ENCODE measurements at regions not wholly inside any gene's neighbourhood (a gene's known extent, or its start where the extent isn't known, plus 50 kb on each side); places are given as distances from the start of the nearest gene placed in this dataset.

- H3K4me3 ChIP-seq (ENCODE audit: low read depth, low read length) = no peak overlapping the region
- H3K4me1 ChIP-seq (ENCODE audit: control insufficient read depth, insufficient read depth, low read length, poor library complexity, severe bottlenecking) = no peaks in the 10 kb centered on the region
- H3K36me3 ChIP-seq (ENCODE audit: control insufficient read depth, insufficient read depth, low read length) = no peaks in the 10 kb centered on the region
- H3K9me3 ChIP-seq (ENCODE audit: control insufficient read depth in 2 of 2, low read length in 2 of 2) = peaks cover 0 to 2% of the 10 kb centered on the region in 2 experiments
- Mint-ChIP-seq H3K27ac (no peak overlapping the region), H3K9me3 (peaks cover 0 to 13% (median 2%) of the 10 kb centered on the region in 7 donors), H3K36me3 (no peaks in the 10 kb centered on the region), H3K4me1 (no peaks in the 10 kb centered on the region), H3K27me3 (no peaks in the 10 kb centered on the region), H3K4me3 (no peak overlapping the region)
- DNase-seq = no peak
- no peak overlapping the region for H3K27ac ChIP-seq (ENCODE audit: insufficient read depth, low read length, poor library complexity, severe bottlenecking)
- H3K27me3 ChIP-seq (ENCODE audit: control insufficient read depth, insufficient read depth, low read length) = no peaks in the 10 kb centered on the region
- no peak for ATAC-seq (ENCODE audit: low read depth in 2 of 2)
These were observed 657.1 kb upstream of the BOD1L1 start for GRCh38 chr4:14284578-14284977.

- Histone ChIP-seq H3K9me3 (ENCODE audit: control insufficient read depth in 2 of 2, low read length in 2 of 2) (peaks cover 0 to 2% of the 10 kb centered on the region in 2 experiments), H3K36me3 (ENCODE audit: control insufficient read depth, insufficient read depth, low read length) (no peaks in the 10 kb centered on the region), H3K4me3 (ENCODE audit: low read depth, low read length) (no peak overlapping the region), H3K4me1 (ENCODE audit: control insufficient read depth, insufficient read depth, low read length, poor library complexity, severe bottlenecking) (no peaks in the 10 kb centered on the region), H3K27ac (ENCODE audit: insufficient read depth, low read length, poor library complexity, severe bottlenecking) (no peak overlapping the region), H3K27me3 (ENCODE audit: control insufficient read depth, insufficient read depth, low read length) (no peaks in the 10 kb centered on the region)
- DNase-seq (no peak), ATAC-seq (ENCODE audit: low read depth in 2 of 2) (no peak)
- H3K27me3 Mint-ChIP-seq = no peaks in the 10 kb centered on the region
- peaks cover 0 to 13% (median 5%) of the 10 kb centered on the region in 7 donors for H3K9me3 Mint-ChIP-seq
- H3K36me3 Mint-ChIP-seq = no peaks in the 10 kb centered on the region
- H3K4me3 Mint-ChIP-seq = no peak overlapping the region
- no peak overlapping the region for H3K27ac Mint-ChIP-seq
- H3K4me1 Mint-ChIP-seq = no peaks in the 10 kb centered on the region
These were observed 662.2 kb upstream of the BOD1L1 start for GRCh38 chr4:14289708-14290107.

DNA sequence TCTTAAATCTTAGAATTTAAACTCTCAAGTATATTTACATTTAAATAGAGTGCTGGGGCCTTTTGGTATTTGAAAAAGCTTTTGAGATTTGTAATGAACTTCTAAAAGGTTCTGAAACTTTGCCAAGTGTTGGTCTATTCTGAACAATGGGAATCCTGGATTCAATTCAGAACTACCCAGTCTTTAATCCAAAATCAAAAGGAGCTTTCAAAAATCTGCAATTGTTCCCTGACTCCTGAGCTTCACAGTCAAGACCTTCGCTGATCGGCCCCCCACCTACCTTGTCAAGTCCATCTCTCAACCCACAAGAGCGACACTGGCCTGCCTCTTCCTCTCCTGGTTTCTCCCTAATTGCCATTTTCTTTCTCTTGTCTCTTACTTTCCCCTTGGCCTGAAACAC, 666.1 kb upstream of the BOD1L1 start:
- H3K36me3 Mint-ChIP-seq = no peaks in the 10 kb centered on the region
- ATAC-seq (ENCODE audit: low read depth in 2 of 2) = no peak
- peaks cover 5% of the 10 kb centered on the region for H3K27me3 Mint-ChIP-seq

GRCh38 chr4:14294611-14295010, 667.1 kb upstream of the BOD1L1 start:
- H3K4me3 Mint-ChIP-seq = no peak overlapping the region
- H3K9me3 Mint-ChIP-seq = peaks cover 0 to 7% (median 3%) of the 10 kb centered on the region in 7 donors
- H3K4me1 Mint-ChIP-seq = no peaks in the 10 kb centered on the region
- Histone ChIP-seq H3K27ac (ENCODE audit: insufficient read depth, low read length, poor library complexity, severe bottlenecking) (no peak overlapping the region), H3K4me1 (ENCODE audit: control insufficient read depth, insufficient read depth, low read length, poor library complexity, severe bottlenecking) (no peaks in the 10 kb centered on the region), H3K9me3 (ENCODE audit: control insufficient read depth in 2 of 2, low read length in 2 of 2) (no peaks in the 10 kb centered on the region), H3K4me3 (ENCODE audit: low read depth, low read length) (no peak overlapping the region), H3K36me3 (ENCODE audit: control insufficient read depth, insufficient read depth, low read length) (no peaks in the 10 kb centered on the region), H3K27me3 (ENCODE audit: control insufficient read depth, insufficient read depth, low read length) (no peaks in the 10 kb centered on the region)
- H3K27me3 Mint-ChIP-seq = peaks cover 5% of the 10 kb centered on the region
- no peaks in the 10 kb centered on the region for H3K36me3 Mint-ChIP-seq
- no peak for DNase-seq
- H3K27ac Mint-ChIP-seq = no peak overlapping the region
- ATAC-seq (ENCODE audit: low read depth in 2 of 2) = no peak

More for the DNA sequence above, 666.1 kb upstream of the BOD1L1 start:
- Histone ChIP-seq H3K36me3 (ENCODE audit: control insufficient read depth, insufficient read depth, low read length) (no peaks in the 10 kb centered on the region), H3K4me1 (ENCODE audit: control insufficient read depth, insufficient read depth, low read length, poor library complexity, severe bottlenecking) (no peaks in the 10 kb centered on the region), H3K27ac (ENCODE audit: insufficient read depth, low read length, poor library complexity, severe bottlenecking) (no peak overlapping the region), H3K9me3 (ENCODE audit: control insufficient read depth in 2 of 2, low read length in 2 of 2) (no peaks in the 10 kb centered on the region), H3K4me3 (ENCODE audit: low read depth, low read length) (no peak overlapping the region), H3K27me3 (ENCODE audit: control insufficient read depth, insufficient read depth, low read length) (no peaks in the 10 kb centered on the region)
- peaks cover 0 to 11% (median 4%) of the 10 kb centered on the region in 7 donors for H3K9me3 Mint-ChIP-seq
- no peak for DNase-seq
- H3K4me1 Mint-ChIP-seq = no peaks in the 10 kb centered on the region
- no peak overlapping the region for H3K4me3 Mint-ChIP-seq
- H3K27ac Mint-ChIP-seq = no peak overlapping the region

- Mint-ChIP-seq H3K9me3 (peaks cover 0 to 12% (median 4%) of the 10 kb centered on the region in 7 donors), H3K4me1 (no peaks in the 10 kb centered on the region), H3K4me3 (no peak overlapping the region), H3K27me3 (peaks cover 5% of the 10 kb centered on the region), H3K27ac (no peak overlapping the region), H3K36me3 (no peaks in the 10 kb centered on the region)
- no peaks in the 10 kb centered on the region for H3K27me3 ChIP-seq (ENCODE audit: control insufficient read depth, insufficient read depth, low read length)
- DNase-seq (no peak), ATAC-seq (ENCODE audit: low read depth in 2 of 2) (no peak)
- no peak overlapping the region for H3K27ac ChIP-seq (ENCODE audit: insufficient read depth, low read length, poor library complexity, severe bottlenecking)
- H3K36me3 ChIP-seq (ENCODE audit: control insufficient read depth, insufficient read depth, low read length) = no peaks in the 10 kb centered on the region
- no peaks in the 10 kb centered on the region for H3K4me1 ChIP-seq (ENCODE audit: control insufficient read depth, insufficient read depth, low read length, poor library complexity, severe bottlenecking)
- no peak overlapping the region for H3K4me3 ChIP-seq (ENCODE audit: low read depth, low read length)
- H3K9me3 ChIP-seq (ENCODE audit: control insufficient read depth in 2 of 2, low read length in 2 of 2) = no peaks in the 10 kb centered on the region
These were observed 671.6 kb upstream of the BOD1L1 start for GRCh38 chr4:14299166-14299565.

- H3K9me3 ChIP-seq (ENCODE audit: control insufficient read depth in 2 of 2, low read length in 2 of 2) = no peaks in the 10 kb centered on the region
- DNase-seq (no peak), ATAC-seq (ENCODE audit: low read depth in 2 of 2) (no peak)
- H3K4me1 ChIP-seq (ENCODE audit: control insufficient read depth, insufficient read depth, low read length, poor library complexity, severe bottlenecking) = no peaks in the 10 kb centered on the region
- Mint-ChIP-seq H3K27me3 (peaks cover 3% of the 10 kb centered on the region), H3K9me3 (peaks cover 0 to 10% (median 3%) of the 10 kb centered on the region in 7 donors), H3K36me3 (no peaks in the 10 kb centered on the region), H3K27ac (no peak overlapping the region), H3K4me3 (no peak overlapping the region), H3K4me1 (no peaks in the 10 kb centered on the region)
- no peak overlapping the region for H3K4me3 ChIP-seq (ENCODE audit: low read depth, low read length)
- no peaks in the 10 kb centered on the region for H3K27me3 ChIP-seq (ENCODE audit: control insufficient read depth, insufficient read depth, low read length)
- H3K36me3 ChIP-seq (ENCODE audit: control insufficient read depth, insufficient read depth, low read length) = no peaks in the 10 kb centered on the region
- H3K27ac ChIP-seq (ENCODE audit: insufficient read depth, low read length, poor library complexity, severe bottlenecking) = no peak overlapping the region
These were observed 674.5 kb upstream of the BOD1L1 start for GRCh38 chr4:14302021-14302420.

DNA sequence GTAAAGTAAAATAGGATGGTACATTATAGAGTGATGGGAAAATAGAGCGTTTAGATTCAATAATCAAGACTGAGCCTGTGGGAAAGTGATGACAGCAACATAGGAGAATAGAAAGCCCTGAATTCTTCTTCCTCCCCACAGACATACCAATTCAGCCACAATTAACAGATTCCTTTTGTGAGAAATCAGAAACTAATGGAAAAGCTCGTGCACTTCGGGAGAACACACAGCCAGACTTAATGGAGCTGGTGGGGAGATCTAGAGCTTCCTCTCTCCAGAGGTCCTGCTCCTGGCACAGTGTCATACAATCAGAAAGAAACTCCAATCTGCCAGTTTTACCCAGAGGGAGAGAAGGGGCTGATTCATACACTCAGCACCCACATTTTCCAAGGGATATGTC, 676.3 kb upstream of the BOD1L1 start:
- no peak for ATAC-seq (ENCODE audit: low read depth in 2 of 2)
- H3K4me3 ChIP-seq (ENCODE audit: low read depth, low read length) = no peak overlapping the region
- H3K27me3 Mint-ChIP-seq = no peaks in the 10 kb centered on the region
- H3K9me3 Mint-ChIP-seq = peaks cover 0 to 5% (median 2%) of the 10 kb centered on the region in 7 donors
- no peaks in the 10 kb centered on the region for H3K27me3 ChIP-seq (ENCODE audit: control insufficient read depth, insufficient read depth, low read length)
- H3K4me3 Mint-ChIP-seq = no peak overlapping the region
- H3K36me3 Mint-ChIP-seq = no peaks in the 10 kb centered on the region
- H3K27ac ChIP-seq (ENCODE audit: insufficient read depth, low read length, poor library complexity, severe bottlenecking) = no peak overlapping the region
- H3K4me1 Mint-ChIP-seq = no peaks in the 10 kb centered on the region
- H3K4me1 ChIP-seq (ENCODE audit: control insufficient read depth, insufficient read depth, low read length, poor library complexity, severe bottlenecking) = no peaks in the 10 kb centered on the region
- H3K9me3 ChIP-seq (ENCODE audit: control insufficient read depth in 2 of 2, low read length in 2 of 2) = no peaks in the 10 kb centered on the region
- H3K36me3 ChIP-seq (ENCODE audit: control insufficient read depth, insufficient read depth, low read length) = no peaks in the 10 kb centered on the region
- no peak for DNase-seq
- H3K27ac Mint-ChIP-seq = no peak overlapping the region

DNA sequence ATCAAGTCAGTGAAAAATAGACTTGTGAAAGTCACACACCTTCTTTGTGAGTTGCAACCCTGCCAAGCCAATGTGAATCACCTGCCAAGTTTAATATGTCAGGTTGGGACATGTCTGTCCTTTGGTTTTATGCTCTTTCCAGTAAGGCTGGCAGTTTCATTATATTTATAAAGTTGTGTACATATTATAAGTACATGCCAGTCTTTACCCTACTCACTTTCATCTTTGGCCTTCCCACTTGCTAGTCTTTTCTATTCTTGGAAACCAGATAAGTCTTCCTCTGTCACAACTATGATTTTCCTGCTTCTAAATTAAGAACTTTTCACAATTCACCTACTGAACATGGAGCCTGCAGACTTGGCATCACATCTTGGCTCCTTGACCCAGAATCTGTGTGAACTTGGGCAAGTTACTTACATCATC, 680.7 kb upstream of the BOD1L1 start:
- H3K36me3 Mint-ChIP-seq = no peaks in the 10 kb centered on the region
- Histone ChIP-seq H3K36me3 (ENCODE audit: control insufficient read depth, insufficient read depth, low read length) (no peaks in the 10 kb centered on the region), H3K9me3 (ENCODE audit: control insufficient read depth in 2 of 2, low read length in 2 of 2) (no peaks in the 10 kb centered on the region), H3K27me3 (ENCODE audit: control insufficient read depth, insufficient read depth, low read length) (no peaks in the 10 kb centered on the region), H3K27ac (ENCODE audit: insufficient read depth, low read length, poor library complexity, severe bottlenecking) (no peak overlapping the region), H3K4me1 (ENCODE audit: control insufficient read depth, insufficient read depth, low read length, poor library complexity, severe bottlenecking) (no peaks in the 10 kb centered on the region), H3K4me3 (ENCODE audit: low read depth, low read length) (no peak overlapping the region)
- ATAC-seq (ENCODE audit: low read depth in 2 of 2) (no peak), DNase-seq (no peak)
- no peaks in the 10 kb centered on the region for H3K4me1 Mint-ChIP-seq
- peaks cover 0 to 6% (median 2%) of the 10 kb centered on the region in 7 donors for H3K9me3 Mint-ChIP-seq
- no peak overlapping the region for H3K27ac Mint-ChIP-seq
- H3K4me3 Mint-ChIP-seq = no peak overlapping the region
- H3K27me3 Mint-ChIP-seq = no peaks in the 10 kb centered on the region

Measured in CD4-positive, CD25-positive, alpha-beta regulatory T cell (primary cell).